Suppressor macrophage (primary cell): ENCODE measurements at regions not wholly inside any gene's neighbourhood (a gene's known extent, or its start where the extent isn't known, plus 50 kb on each side); places are given as distances from the start of the nearest gene placed in this dataset.
A peak's percentile ranks its signal among the peaks of the same experiment; 100 is the strongest.
"Not testable (repeated sequence)": the region's sequence is repeated elsewhere in the genome, so short reads cannot be mapped to it uniquely, and the experiment has no call there.

ENCODE experiments used
- DNase-seq, 4 experiments: peaks; one replicate each; pipeline ENCODE4 v3.0.0-alpha.2; 2020 to 2022

- DNase-seq, result no peak
Measured at GRCh38 chr18:34529358-34530335, 180.5 kb upstream of the DTNA start.

- no peak for DNase-seq
Measured at GRCh38 chr18:34531110-34531509, 179.0 kb upstream of the DTNA start.

- not testable (repeated sequence) for DNase-seq
Measured at GRCh38 chr18:34534642-34535041, 175.5 kb upstream of the DTNA start.

- DNase-seq, result no peak
Measured at GRCh38 chr18:34540897-34541296, 169.2 kb upstream of the DTNA start.

GRCh38 chr18:34542625-34543024 lies 167.5 kb upstream of the DTNA start:
- no peak for DNase-seq

- no peak for DNase-seq
Measured at GRCh38 chr18:34543356-34543755, 166.7 kb upstream of the DTNA start.

- no peak for DNase-seq
Measured at GRCh38 chr18:34543945-34544344, 166.2 kb upstream of the DTNA start.

- DNase-seq, result no peak
Measured at GRCh38 chr18:34544930-34545329, 165.2 kb upstream of the DTNA start.

- no peak for DNase-seq
Measured at GRCh38 chr18:34548120-34548972, 161.8 kb upstream of the DTNA start.

- DNase-seq, result no peak
Measured at GRCh38 chr18:34548973-34549294, 161.2 kb upstream of the DTNA start.

GRCh38 chr18:34549367-34549766 lies 160.7 kb upstream of the DTNA start:
- no peak for DNase-seq

GRCh38 chr18:34550156-34550555 lies 159.9 kb upstream of the DTNA start:
- no peak for DNase-seq

GRCh38 chr18:34550902-34551301 lies 159.2 kb upstream of the DTNA start:
- DNase-seq, result no peak

GRCh38 chr18:34551824-34552223 lies 158.3 kb upstream of the DTNA start:
- no peak for DNase-seq

- peak in 2 of 4 experiments; percentile 6 to 15 for DNase-seq
Measured at GRCh38 chr18:34562252-34562870, 147.7 kb upstream of the DTNA start.

GRCh38 chr18:34567857-34568256 lies 142.2 kb upstream of the DTNA start:
- DNase-seq, result no peak

- no peak for DNase-seq
Measured at GRCh38 chr18:34576622-34577021, 133.5 kb upstream of the DTNA start.

- DNase-seq, result no peak
Measured at GRCh38 chr18:34583895-34584294, 126.2 kb upstream of the DTNA start.

GRCh38 chr18:34590503-34590902 lies 119.6 kb upstream of the DTNA start:
- DNase-seq, result no peak

GRCh38 chr18:34591920-34592444 lies 118.1 kb upstream of the DTNA start:
- DNase-seq, result no peak

GRCh38 chr18:34592481-34592880 lies 117.6 kb upstream of the DTNA start:
- DNase-seq, result no peak

- no peak for DNase-seq
Measured at GRCh38 chr18:34592961-34593382, 117.1 kb upstream of the DTNA start.

GRCh38 chr18:34594266-34594665 lies 115.8 kb upstream of the DTNA start:
- no peak for DNase-seq
